ENCODE measurements at regions not wholly inside any gene's neighbourhood (a gene's known extent, or its start where the extent isn't known, plus 50 kb on each side); places are given as distances from the start of the nearest gene placed in this dataset.

GRCh38 chr16:51759329-51759728 is 608.3 kb upstream of the SALL1 start:
- H3K27ac ChIP-seq, result no peak overlapping the region
- H3K4me3 ChIP-seq, result no peak overlapping the region
- no peak for DNase-seq
- H3K4me1 ChIP-seq, result no peaks in the 10 kb centered on the region
- ATAC-seq, result no peak
- intact Hi-C loops (cut with DNase I), result no loop called here
- H3K27me3 ChIP-seq, result peaks cover 0 to 21% of the 10 kb centered on the region in 2 donors
- TF ChIP-seq CTCF (IDR thresholded peaks at IDR 0.05), result no peak
- H3K9me3 ChIP-seq, result no peaks in the 10 kb centered on the region
- no peaks in the 10 kb centered on the region for H3K36me3 ChIP-seq

- DNase-seq, result no peak
- no peak for ATAC-seq
- H3K4me1 ChIP-seq, result no peaks in the 10 kb centered on the region
- H3K4me3 ChIP-seq, result no peak overlapping the region
- H3K27ac ChIP-seq, result no peak overlapping the region
- peaks cover 0 to 21% of the 10 kb centered on the region in 2 donors for H3K27me3 ChIP-seq
- TF ChIP-seq CTCF (IDR thresholded peaks at IDR 0.05), result no peak
- H3K9me3 ChIP-seq, result no peaks in the 10 kb centered on the region
- H3K36me3 ChIP-seq, result no peaks in the 10 kb centered on the region
- intact Hi-C loops (cut with DNase I), result no loop called here
These were observed 606.9 kb upstream of the SALL1 start for GRCh38 chr16:51757921-51758479.

DNA sequence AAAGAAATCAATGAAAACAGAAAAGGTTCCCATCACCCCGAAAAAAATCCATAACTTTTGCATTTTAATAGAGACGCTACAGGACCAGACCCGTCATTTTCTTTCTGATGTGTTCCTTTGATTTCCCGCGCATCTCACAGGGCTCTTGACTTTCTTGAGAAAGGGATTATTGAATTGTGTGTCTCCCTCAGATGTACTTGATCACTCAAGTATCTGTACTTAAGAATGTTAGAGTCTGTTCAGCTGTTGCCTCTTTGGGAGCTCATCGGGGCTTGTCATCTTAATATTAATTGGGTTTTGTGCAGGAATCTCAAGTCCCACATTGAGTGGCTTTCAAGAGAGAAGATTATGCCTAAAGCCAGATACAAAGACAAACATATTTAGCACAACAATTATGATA is 606.4 kb upstream of the SALL1 start:
- intact Hi-C loops (cut with DNase I), result no loop called here
- ATAC-seq (no peak), DNase-seq (no peak)
- no peaks in the 10 kb centered on the region for H3K36me3 ChIP-seq
- no peak overlapping the region for H3K27ac ChIP-seq
- H3K27me3 ChIP-seq, result peaks cover 0 to 20% of the 10 kb centered on the region in 2 donors
- no peak for TF ChIP-seq CTCF (IDR thresholded peaks at IDR 0.05)
- no peak overlapping the region for H3K4me3 ChIP-seq
- H3K4me1 ChIP-seq, result no peaks in the 10 kb centered on the region
- no peaks in the 10 kb centered on the region for H3K9me3 ChIP-seq

GRCh38 chr16:51757124-51757470 is 606.0 kb upstream of the SALL1 start:
- Histone ChIP-seq H3K9me3 (no peaks in the 10 kb centered on the region), H3K4me3 (no peak overlapping the region), H3K27me3 (peaks cover 0 to 16% of the 10 kb centered on the region in 2 donors), H3K27ac (no peak overlapping the region), H3K36me3 (no peaks in the 10 kb centered on the region), H3K4me1 (no peaks in the 10 kb centered on the region)
- DNase-seq (no peak), ATAC-seq (no peak)
- intact Hi-C loops (cut with DNase I), result no loop called here
- no peak for TF ChIP-seq CTCF (IDR thresholded peaks at IDR 0.05)

DNA sequence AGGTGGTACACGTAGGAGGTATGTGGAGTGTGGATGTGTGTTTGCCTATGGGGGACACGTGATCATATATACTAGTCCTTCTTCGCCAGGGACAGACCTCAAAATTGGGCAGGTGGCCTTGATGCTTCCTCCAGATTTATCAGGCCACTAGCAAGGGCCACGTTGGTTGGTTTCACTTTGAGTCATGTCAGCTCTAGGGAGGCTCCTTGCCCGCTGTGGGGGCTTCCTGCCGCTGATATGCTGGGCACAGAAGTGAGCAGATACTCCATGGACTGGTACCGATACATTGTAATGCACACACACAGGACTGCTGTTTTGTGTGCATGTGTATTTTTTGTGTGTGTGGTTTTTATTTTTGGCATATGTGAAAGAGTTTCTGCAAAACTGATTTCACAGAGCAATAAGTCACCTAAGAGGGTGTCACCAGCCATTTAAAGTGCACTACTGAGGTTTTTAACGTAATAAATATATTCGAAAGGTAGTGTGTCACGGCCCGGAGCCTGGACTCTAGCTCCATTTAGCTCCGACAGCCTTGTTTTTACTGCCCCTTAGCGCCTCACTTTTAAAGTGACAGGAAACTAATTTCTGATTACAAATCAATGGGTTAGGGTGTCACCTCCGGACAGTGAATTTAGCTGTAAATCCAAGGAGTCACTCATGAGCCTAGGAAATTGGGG is 605.5 kb upstream of the SALL1 start:
- Histone ChIP-seq H3K4me3 (no peak overlapping the region), H3K9me3 (no peaks in the 10 kb centered on the region), H3K27ac (no peak overlapping the region), H3K27me3 (peaks cover 0 to 11% of the 10 kb centered on the region in 2 donors), H3K36me3 (no peaks in the 10 kb centered on the region), H3K4me1 (no peaks in the 10 kb centered on the region)
- TF ChIP-seq CTCF (IDR thresholded peaks at IDR 0.05), result no peak
- no peak for DNase-seq
- no peak for ATAC-seq
- intact Hi-C loops (cut with DNase I), result no loop called here
